ENCODE measurements at regions not wholly inside any gene's neighbourhood (a gene's known extent, or its start where the extent isn't known, plus 50 kb on each side); places are given as distances from the start of the nearest gene placed in this dataset.

- no peak for DNase-seq (ENCODE audit: low read depth)
Observed at GRCh38 chr16:6381896-6382295, 950.7 kb upstream of the RBFOX1 start.

- no peak for DNase-seq (ENCODE audit: low read depth)
Observed at GRCh38 chr16:6377956-6378355, 954.7 kb upstream of the RBFOX1 start.

GRCh38 chr16:6375465-6376075 lies 957.1 kb upstream of the RBFOX1 start:
- DNase-seq (ENCODE audit: low read depth), result no peak

GRCh38 chr16:6374821-6375220 lies 957.8 kb upstream of the RBFOX1 start:
- DNase-seq (ENCODE audit: low read depth), result no peak

GRCh38 chr16:6364846-6365245 lies 967.8 kb upstream of the RBFOX1 start:
- DNase-seq (ENCODE audit: low read depth), result no peak

GRCh38 chr16:6363896-6364607 lies 968.6 kb upstream of the RBFOX1 start:
- DNase-seq (ENCODE audit: low read depth), result no peak

GRCh38 chr16:6363396-6363795 lies 969.2 kb upstream of the RBFOX1 start:
- DNase-seq (ENCODE audit: low read depth), result no peak

GRCh38 chr16:6362321-6362720 lies 970.3 kb upstream of the RBFOX1 start:
- DNase-seq (ENCODE audit: low read depth), result no peak

- DNase-seq (ENCODE audit: low read depth), result no peak
Observed at GRCh38 chr16:6360641-6361040, 972.0 kb upstream of the RBFOX1 start.

GRCh38 chr16:6356911-6357310 lies 975.7 kb upstream of the RBFOX1 start:
- DNase-seq (ENCODE audit: low read depth), result no peak

GRCh38 chr16:6349725-6350124 lies 982.9 kb upstream of the RBFOX1 start:
- DNase-seq (ENCODE audit: low read depth), result no peak

GRCh38 chr16:6345090-6345489 lies 987.6 kb upstream of the RBFOX1 start:
- no peak for DNase-seq (ENCODE audit: low read depth)

GRCh38 chr16:6343157-6343556 lies 989.5 kb upstream of the RBFOX1 start:
- DNase-seq (ENCODE audit: low read depth), result no peak

GRCh38 chr16:6341981-6342380 lies 990.7 kb upstream of the RBFOX1 start:
- DNase-seq (ENCODE audit: low read depth), result no peak

- DNase-seq (ENCODE audit: low read depth), result no peak
Observed at GRCh38 chr16:6335072-6335471, 997.6 kb upstream of the RBFOX1 start.

- no peak for DNase-seq (ENCODE audit: low read depth)
Observed at GRCh38 chr16:6331770-6332169, 1000.9 kb upstream of the RBFOX1 start.

GRCh38 chr16:6317934-6318333 lies 1014.7 kb upstream of the RBFOX1 start:
- no peak for DNase-seq (ENCODE audit: low read depth)

GRCh38 chr16:6309271-6309670 lies 1023.4 kb upstream of the RBFOX1 start:
- DNase-seq (ENCODE audit: low read depth), result no peak

- DNase-seq (ENCODE audit: low read depth), result no peak
Observed at GRCh38 chr16:6308176-6308575, 1024.5 kb upstream of the RBFOX1 start.

- DNase-seq (ENCODE audit: low read depth), result no peak
Observed at GRCh38 chr16:6300523-6300922, 1032.1 kb upstream of the RBFOX1 start.

GRCh38 chr16:6297666-6298410 lies 1034.8 kb upstream of the RBFOX1 start:
- no peak for DNase-seq (ENCODE audit: low read depth)

- no peak for DNase-seq (ENCODE audit: low read depth)
Observed at GRCh38 chr16:6286176-6286575, 1046.5 kb upstream of the RBFOX1 start.

- no peak for DNase-seq (ENCODE audit: low read depth)
Observed at GRCh38 chr16:6284731-6285130, 1047.9 kb upstream of the RBFOX1 start.
